DMS79 (cell line): ENCODE measurements at regions not wholly inside any gene's neighbourhood (a gene's known extent, or its start where the extent isn't known, plus 50 kb on each side); places are given as distances from the start of the nearest gene placed in this dataset.

Source experiments
- DNase-seq: peaks from one replicate; lab custom pipeline; 2025; lab: John Stamatoyannopoulos, UW

GRCh38 chr16:62652441-62653120, 616.3 kb upstream of the CDH8 start:
- no peak for DNase-seq

GRCh38 chr16:62648256-62648655, 612.0 kb upstream of the CDH8 start:
- DNase-seq: no peak

GRCh38 chr16:62644030-62644812, 608.0 kb upstream of the CDH8 start:
- no peak for DNase-seq

GRCh38 chr16:62642677-62643076, 606.4 kb upstream of the CDH8 start:
- no peak for DNase-seq

- DNase-seq: no peak
Measured at GRCh38 chr16:62639890-62640289, 603.7 kb upstream of the CDH8 start.

GRCh38 chr16:62638964-62639870, 603.0 kb upstream of the CDH8 start:
- DNase-seq: no peak

- no peak for DNase-seq
Measured at GRCh38 chr16:62638324-62638911, 602.2 kb upstream of the CDH8 start.

- DNase-seq: no peak
Measured at GRCh38 chr16:62625326-62625725, 589.1 kb upstream of the CDH8 start.

GRCh38 chr16:62620275-62620674, 584.0 kb upstream of the CDH8 start:
- DNase-seq: no peak

GRCh38 chr16:62615526-62615925, 579.3 kb upstream of the CDH8 start:
- DNase-seq: no peak

- DNase-seq: no peak
Measured at GRCh38 chr16:62610291-62610690, 574.1 kb upstream of the CDH8 start.

- no peak for DNase-seq
Measured at GRCh38 chr16:62602790-62603189, 566.6 kb upstream of the CDH8 start.

- no peak for DNase-seq
Measured at GRCh38 chr16:62597875-62598274, 561.6 kb upstream of the CDH8 start.

- DNase-seq: no peak
Measured at GRCh38 chr16:62596584-62596983, 560.3 kb upstream of the CDH8 start.

GRCh38 chr16:62596125-62596524, 559.9 kb upstream of the CDH8 start:
- no peak for DNase-seq

GRCh38 chr16:62586128-62586862, 550.1 kb upstream of the CDH8 start:
- DNase-seq: no peak

- no peak for DNase-seq
Measured at GRCh38 chr16:62585041-62585545, 548.9 kb upstream of the CDH8 start.

GRCh38 chr16:62583414-62583813, 547.2 kb upstream of the CDH8 start:
- no peak for DNase-seq

GRCh38 chr16:62573466-62573865, 537.2 kb upstream of the CDH8 start:
- DNase-seq: no peak

GRCh38 chr16:62568926-62569325, 532.7 kb upstream of the CDH8 start:
- no peak for DNase-seq

GRCh38 chr16:62565706-62566105, 529.5 kb upstream of the CDH8 start:
- no peak for DNase-seq
